ENCODE measurements at regions not wholly inside any gene's neighbourhood (a gene's known extent, or its start where the extent isn't known, plus 50 kb on each side); places are given as distances from the start of the nearest gene placed in this dataset.

- Histone ChIP-seq H4K20me1 (ENCODE audit: low read length) (no peaks in the 10 kb centered on the region), H3K4me2 (ENCODE audit: low read length) (no peak overlapping the region), H3K9me3 (ENCODE audit: low read length) (no peaks in the 10 kb centered on the region), H2AFZ (ENCODE audit: low read length) (no peak overlapping the region), H3K36me3 (ENCODE audit: low read depth, low read length) (no peaks in the 10 kb centered on the region), H3K4me1 (ENCODE audit: insufficient read depth, low read length) (peaks cover 9% of the 10 kb centered on the region), H3F3A (ENCODE audit: low read length, unreplicated experiment) (no peaks in the 10 kb centered on the region), H3K9ac (ENCODE audit: low read length) (no peak overlapping the region), H3K79me2 (ENCODE audit: low read length) (no peaks in the 10 kb centered on the region), H3K9me2 (replicated peaks; ENCODE audit: low read length) (no peaks in the 10 kb centered on the region), H3K27me3 (ENCODE audit: low read length) (peaks cover 17% of the 10 kb centered on the region), H3K4me3 (ENCODE audit: low read length) (no peak overlapping the region), H3K27ac (ENCODE audit: low read length) (no peak overlapping the region)
- no TSS peak for BruUV-seq (replicated peaks)
- CTCF ChIA-PET: no interaction called here
- ATAC-seq (no peak), DNase-seq (no peak)
- intact Hi-C loops (cut with micrococcal nuclease): no loop called here
- TF ChIP-seq CTCF (conservative IDR thresholded peaks at IDR 0.05; ENCODE audit: low read depth, low read length): no peak
- TF ChIP-seq EZH2phosphoT487 (IDR thresholded peaks at IDR 0.05; ENCODE audit: borderline replicate concordance, low read length): no peak
- no peak for TF ChIP-seq EZH2 (IDR thresholded peaks at IDR 0.05; ENCODE audit: low read length, unreplicated experiment)
- POLR2A ChIA-PET (ENCODE audit: unreplicated experiment): no interaction called here
These were observed 227.6 kb downstream of the SEC61B start for GRCh38 chr9:99449726-99450125.

GRCh38 chr9:99451112-99451606 is 229.1 kb downstream of the SEC61B start:
- DNase-seq (no peak), ATAC-seq (no peak)
- TF ChIP-seq EZH2phosphoT487 (IDR thresholded peaks at IDR 0.05; ENCODE audit: borderline replicate concordance, low read length) (no peak), CTCF (conservative IDR thresholded peaks at IDR 0.05; ENCODE audit: low read depth, low read length) (no peak), EZH2 (IDR thresholded peaks at IDR 0.05; ENCODE audit: low read length, unreplicated experiment) (no peak)
- intact Hi-C loops (cut with micrococcal nuclease): no loop called here
- peaks cover 17% of the 10 kb centered on the region for H3K27me3 ChIP-seq (ENCODE audit: low read length)
- CTCF ChIA-PET: no interaction called here
- no peaks in the 10 kb centered on the region for H3F3A ChIP-seq (ENCODE audit: low read length, unreplicated experiment)
- POLR2A ChIA-PET (ENCODE audit: unreplicated experiment): no interaction called here
- BruUV-seq (replicated peaks): no TSS peak
- no peaks in the 10 kb centered on the region for H3K79me2 ChIP-seq (ENCODE audit: low read length)
- H3K9ac ChIP-seq (ENCODE audit: low read length): no peak overlapping the region
- H3K4me3 ChIP-seq (ENCODE audit: low read length): no peak overlapping the region
- H4K20me1 ChIP-seq (ENCODE audit: low read length): no peaks in the 10 kb centered on the region
- no peaks in the 10 kb centered on the region for H3K4me1 ChIP-seq (ENCODE audit: insufficient read depth, low read length)
- no peaks in the 10 kb centered on the region for H3K36me3 ChIP-seq (ENCODE audit: low read depth, low read length)
- H3K9me3 ChIP-seq (ENCODE audit: low read length): no peaks in the 10 kb centered on the region
- H2AFZ ChIP-seq (ENCODE audit: low read length): no peak overlapping the region
- no peak overlapping the region for H3K27ac ChIP-seq (ENCODE audit: low read length)
- H3K9me2 ChIP-seq (replicated peaks; ENCODE audit: low read length): no peaks in the 10 kb centered on the region
- no peak overlapping the region for H3K4me2 ChIP-seq (ENCODE audit: low read length)

- Histone ChIP-seq H3F3A (ENCODE audit: low read length, unreplicated experiment) (no peaks in the 10 kb centered on the region), H3K4me3 (ENCODE audit: low read length) (no peak overlapping the region), H3K4me2 (ENCODE audit: low read length) (no peak overlapping the region), H3K4me1 (ENCODE audit: insufficient read depth, low read length) (no peaks in the 10 kb centered on the region), H2AFZ (ENCODE audit: low read length) (no peak overlapping the region), H4K20me1 (ENCODE audit: low read length) (no peaks in the 10 kb centered on the region), H3K79me2 (ENCODE audit: low read length) (no peaks in the 10 kb centered on the region), H3K9me3 (ENCODE audit: low read length) (no peaks in the 10 kb centered on the region), H3K27me3 (ENCODE audit: low read length) (no peaks in the 10 kb centered on the region; the same call in 1 of the 2 replicates), H3K9ac (ENCODE audit: low read length) (no peak overlapping the region), H3K9me2 (replicated peaks; ENCODE audit: low read length) (no peaks in the 10 kb centered on the region), H3K27ac (ENCODE audit: low read length) (no peak overlapping the region), H3K36me3 (ENCODE audit: low read depth, low read length) (no peaks in the 10 kb centered on the region)
- intact Hi-C loops (cut with micrococcal nuclease): no loop called here
- TF ChIP-seq EZH2phosphoT487 (IDR thresholded peaks at IDR 0.05; ENCODE audit: borderline replicate concordance, low read length) (no peak), CTCF (conservative IDR thresholded peaks at IDR 0.05; ENCODE audit: low read depth, low read length) (no peak), EZH2 (IDR thresholded peaks at IDR 0.05; ENCODE audit: low read length, unreplicated experiment) (no peak)
- ATAC-seq (no peak), DNase-seq (no peak)
- no TSS peak for BruUV-seq (replicated peaks)
- CTCF ChIA-PET: no interaction called here
- POLR2A ChIA-PET (ENCODE audit: unreplicated experiment): no interaction called here
These were observed 235.3 kb downstream of the SEC61B start for GRCh38 chr9:99457406-99457805.

All from PC-3 (cell line).